ENCODE measurements at regions not wholly inside any gene's neighbourhood (a gene's known extent, or its start where the extent isn't known, plus 50 kb on each side); places are given as distances from the start of the nearest gene placed in this dataset.
"Not testable (repeated sequence)": the region's sequence is repeated elsewhere in the genome, so short reads cannot be mapped to it uniquely, and the experiment has no call there.

DNA sequence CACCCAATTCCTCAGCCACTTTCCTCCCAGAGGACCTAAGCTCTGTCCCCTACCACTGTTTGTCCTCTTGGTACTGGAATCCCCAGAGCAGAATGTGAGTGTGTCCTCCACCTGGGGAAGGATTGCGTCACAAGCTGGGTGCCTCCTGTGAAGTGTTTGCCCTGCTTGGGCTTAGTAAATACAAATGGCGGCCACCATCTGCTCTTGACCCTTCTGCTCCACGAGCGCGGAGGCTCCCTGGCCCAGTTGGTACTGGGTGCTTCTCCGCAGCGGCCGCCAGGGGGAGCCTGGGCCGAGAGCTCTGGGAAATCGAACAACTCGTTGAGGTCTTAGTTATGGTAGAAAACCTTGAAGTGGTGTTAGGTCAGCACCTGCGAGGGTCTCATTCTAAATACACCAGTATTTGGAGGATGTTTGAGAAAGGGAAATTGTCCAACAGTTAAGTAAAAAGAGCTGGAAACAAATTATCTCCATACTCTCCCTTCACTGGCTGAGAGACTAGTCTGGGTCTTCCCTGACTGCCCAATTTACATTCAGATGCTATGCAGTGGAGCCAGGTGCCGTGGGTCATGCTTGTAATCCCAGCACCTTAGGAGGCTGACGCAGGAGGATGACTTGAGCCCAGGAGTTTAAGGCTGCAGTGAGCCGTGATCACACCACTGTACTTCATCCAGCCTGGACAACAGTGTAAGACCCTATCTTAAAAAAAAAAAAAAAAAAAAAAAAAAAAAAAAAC is 74.6 kb upstream of the TEAD1 start:
- no peak for DNase-seq (ENCODE audit: low read depth)
- TF ChIP-seq, protein P1, sequence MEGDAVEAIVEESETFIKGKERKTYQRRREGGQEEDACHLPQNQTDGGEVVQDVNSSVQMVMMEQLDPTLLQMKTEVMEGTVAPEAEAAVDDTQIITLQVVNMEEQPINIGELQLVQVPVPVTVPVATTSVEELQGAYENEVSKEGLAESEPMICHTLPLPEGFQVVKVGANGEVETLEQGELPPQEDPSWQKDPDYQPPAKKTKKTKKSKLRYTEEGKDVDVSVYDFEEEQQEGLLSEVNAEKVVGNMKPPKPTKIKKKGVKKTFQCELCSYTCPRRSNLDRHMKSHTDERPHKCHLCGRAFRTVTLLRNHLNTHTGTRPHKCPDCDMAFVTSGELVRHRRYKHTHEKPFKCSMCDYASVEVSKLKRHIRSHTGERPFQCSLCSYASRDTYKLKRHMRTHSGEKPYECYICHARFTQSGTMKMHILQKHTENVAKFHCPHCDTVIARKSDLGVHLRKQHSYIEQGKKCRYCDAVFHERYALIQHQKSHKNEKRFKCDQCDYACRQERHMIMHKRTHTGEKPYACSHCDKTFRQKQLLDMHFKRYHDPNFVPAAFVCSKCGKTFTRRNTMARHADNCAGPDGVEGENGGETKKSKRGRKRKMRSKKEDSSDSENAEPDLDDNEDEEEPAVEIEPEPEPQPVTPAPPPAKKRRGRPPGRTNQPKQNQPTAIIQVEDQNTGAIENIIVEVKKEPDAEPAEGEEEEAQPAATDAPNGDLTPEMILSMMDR (IDR thresholded peaks at IDR 0.05; ENCODE audit: insufficient read depth, low read depth, low read length), result peak; percentile 55

DNA sequence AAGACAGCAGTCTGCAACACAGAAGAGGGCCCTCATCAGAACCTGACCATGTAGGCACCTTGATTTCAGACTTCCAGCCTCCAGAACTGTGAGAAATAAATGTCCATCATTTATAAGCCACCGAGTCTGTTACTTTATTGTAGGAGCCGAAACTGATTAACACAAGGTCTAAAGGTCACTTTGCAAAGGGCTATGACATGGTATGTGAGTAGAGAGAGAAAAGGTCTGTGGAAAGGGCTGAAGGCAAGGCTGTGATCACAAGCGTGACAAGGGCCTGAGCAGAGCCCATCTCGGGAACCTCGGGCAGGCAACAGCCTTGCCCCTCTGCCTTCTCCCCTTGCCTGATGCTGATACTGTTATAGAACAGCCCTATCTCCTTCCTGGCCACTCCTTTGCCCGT is 73.4 kb upstream of the TEAD1 start:
- no peak for DNase-seq (ENCODE audit: low read depth)
- H3K4me3 ChIP-seq (ENCODE audit: low read depth, low read length), result no peak overlapping the region
- TF ChIP-seq, protein P1 (IDR thresholded peaks at IDR 0.05; ENCODE audit: insufficient read depth, low read depth, low read length), result no peak

More for the DNA sequence above, 74.6 kb upstream of the TEAD1 start:
- no peak overlapping the region for H3K4me3 ChIP-seq (ENCODE audit: low read depth, low read length)

DNA sequence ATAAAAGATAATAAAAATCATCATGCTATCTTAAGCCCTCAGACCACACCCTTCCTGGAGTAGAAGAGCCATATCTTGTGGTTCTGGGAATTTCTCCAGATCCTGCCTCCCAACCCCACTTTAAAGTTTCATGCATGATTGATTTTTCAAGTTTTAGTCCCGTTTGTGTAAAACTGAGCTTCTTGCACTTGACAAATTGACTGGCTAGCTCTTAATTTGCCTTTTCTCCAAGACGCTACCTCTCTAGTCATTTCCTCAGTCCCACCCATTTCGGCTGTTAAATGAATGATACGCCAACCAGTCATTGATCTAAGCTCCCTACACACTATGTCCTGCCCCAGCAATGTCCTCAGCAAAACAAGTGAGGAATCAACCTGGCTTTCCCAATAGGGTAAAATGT is 71.8 kb upstream of the TEAD1 start:
- DNase-seq (ENCODE audit: low read depth), result peak; percentile 43
- no peak overlapping the region for H3K4me3 ChIP-seq (ENCODE audit: low read depth, low read length)
- TF ChIP-seq, protein P1 (IDR thresholded peaks at IDR 0.05; ENCODE audit: insufficient read depth, low read depth, low read length), result no peak

DNA sequence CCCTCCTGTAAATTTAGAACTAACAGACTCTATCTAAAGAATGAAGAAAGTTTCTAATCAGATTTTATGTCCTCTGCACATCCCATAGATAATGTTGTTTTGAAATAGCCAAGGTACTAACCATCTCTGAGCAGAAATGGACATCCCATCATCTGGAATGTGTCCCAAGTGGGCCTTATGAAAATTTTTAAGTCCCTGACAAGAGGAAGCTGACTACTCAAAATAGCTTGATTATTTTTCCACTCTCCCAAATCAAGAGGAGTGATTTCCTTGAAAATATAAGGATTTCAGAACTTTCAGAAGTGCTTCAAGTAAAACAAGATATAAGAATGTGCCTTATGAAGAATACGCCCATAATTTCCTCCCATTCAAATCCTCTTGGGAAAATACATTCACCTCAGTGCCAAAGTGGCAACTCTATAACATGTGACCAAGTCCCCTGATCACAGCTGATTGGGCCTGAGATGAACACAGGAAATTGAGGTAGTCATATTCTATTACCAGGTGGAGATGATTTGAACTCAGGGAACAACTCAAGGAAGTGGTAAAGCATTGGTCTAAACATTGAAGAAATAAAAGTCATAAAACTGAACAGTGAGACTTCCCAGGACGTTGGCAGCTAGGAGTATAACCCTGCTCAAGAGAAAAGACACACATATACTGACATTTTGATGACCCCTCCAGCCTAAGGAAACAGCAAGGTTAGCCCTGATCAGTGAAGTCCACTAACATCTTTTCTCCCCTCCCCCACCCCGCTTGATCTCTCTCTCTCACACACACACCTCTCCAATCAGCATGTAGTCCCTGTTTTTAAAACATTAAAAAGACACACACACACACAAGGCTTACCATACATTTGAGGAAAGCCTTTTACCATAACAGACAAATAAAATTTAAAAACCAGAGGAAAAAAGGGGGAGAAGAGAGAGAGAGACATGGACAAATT is 70.8 kb upstream of the TEAD1 start:
- TF ChIP-seq, protein P1 (IDR thresholded peaks at IDR 0.05; ENCODE audit: insufficient read depth, low read depth, low read length), result no peak
- H3K4me3 ChIP-seq (ENCODE audit: low read depth, low read length), result no peak overlapping the region
- DNase-seq (ENCODE audit: low read depth), result peak; percentile 63

DNA sequence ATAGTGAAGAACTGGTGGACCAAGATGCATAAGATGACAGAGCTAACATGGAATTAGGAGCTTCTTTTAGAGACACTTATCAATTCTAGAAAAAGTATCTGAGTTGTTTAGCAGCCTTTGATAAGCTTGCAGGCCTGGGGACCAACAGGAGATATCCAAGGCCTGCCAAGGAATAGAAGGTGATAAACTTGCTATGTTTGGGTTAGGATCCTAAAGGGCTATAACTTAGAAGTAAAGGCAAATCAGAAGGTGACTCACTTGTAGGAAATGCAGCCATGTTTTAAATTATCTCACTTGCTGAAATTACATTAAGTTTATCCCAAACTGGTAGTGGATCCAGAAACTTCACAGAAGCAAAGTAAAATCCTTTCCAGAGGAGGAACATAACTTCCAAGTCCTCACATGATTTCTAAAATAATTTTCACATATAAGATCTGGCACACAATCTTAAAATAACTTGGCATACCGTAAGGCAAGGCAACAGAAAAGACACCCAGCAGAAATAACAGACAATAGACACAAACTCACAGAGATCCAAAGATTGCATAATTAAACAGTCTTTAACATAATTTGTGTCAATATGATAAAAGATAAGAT is 69.6 kb upstream of the TEAD1 start:
- TF ChIP-seq, protein P1 (IDR thresholded peaks at IDR 0.05; ENCODE audit: insufficient read depth, low read depth, low read length), result no peak
- H3K4me3 ChIP-seq (ENCODE audit: low read depth, low read length), result no peak overlapping the region
- DNase-seq (ENCODE audit: low read depth), result peak; percentile 54

DNA sequence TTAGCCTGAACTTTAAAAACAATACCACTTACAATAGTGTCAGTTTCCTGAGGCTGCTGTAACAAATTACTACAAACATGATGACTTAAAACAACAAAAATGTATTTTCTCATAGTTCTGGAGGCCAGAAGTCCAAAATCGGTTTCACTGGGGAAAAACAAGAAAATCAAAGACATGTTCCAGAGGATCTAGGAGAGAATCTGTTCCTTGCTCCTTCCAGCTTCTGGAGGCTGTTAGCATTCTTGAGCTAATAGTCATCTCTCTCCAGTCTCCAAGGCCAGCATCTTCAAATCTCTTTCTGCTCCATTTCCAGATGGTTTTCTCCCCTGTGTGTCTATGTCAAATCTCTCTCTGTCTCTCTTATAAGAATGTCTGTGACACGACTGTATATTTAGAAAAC is 67.6 kb upstream of the TEAD1 start:
- H3K4me3 ChIP-seq (ENCODE audit: low read depth, low read length), result no peak overlapping the region
- DNase-seq (ENCODE audit: low read depth), result peak; percentile 87
- TF ChIP-seq, protein P1 (IDR thresholded peaks at IDR 0.05; ENCODE audit: insufficient read depth, low read depth, low read length), result no peak

DNA sequence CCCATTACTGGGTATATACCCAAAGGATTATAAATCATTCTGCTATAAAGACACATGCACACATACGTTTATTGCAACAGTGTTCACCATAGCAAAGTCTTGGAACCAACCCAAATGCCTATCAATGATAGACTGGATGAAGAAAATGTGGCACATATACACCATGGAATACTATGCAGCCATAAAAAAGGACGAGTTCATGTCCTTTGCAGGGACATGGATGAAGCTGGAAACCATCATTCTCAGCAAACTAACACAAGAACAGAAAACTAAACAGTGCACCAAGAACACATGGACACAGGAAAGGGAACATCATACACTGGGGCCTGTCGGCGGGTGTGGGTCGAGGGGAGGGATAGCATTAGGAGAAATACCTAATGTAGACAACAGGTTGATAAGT is 65.5 kb upstream of the TEAD1 start:
- DNase-seq (ENCODE audit: low read depth); H3K4me3 ChIP-seq (ENCODE audit: low read depth, low read length): not testable (repeated sequence)

Data from fibroblast of villous mesenchyme (primary cell).